MCF 10A (cell line): ENCODE measurements at regions not wholly inside any gene's neighbourhood (a gene's known extent, or its start where the extent isn't known, plus 50 kb on each side); places are given as distances from the start of the nearest gene placed in this dataset.
A peak's percentile ranks its signal among the peaks of the same experiment; 100 is the strongest.

Source experiments
- BruUV-seq: library from RNA; stranded (reverse); fragments of 400-500 nt; replicated peaks from 2 replicates; lab custom pipeline; 2021; lab: Mats Ljungman, UMichigan
- CTCF ChIA-PET: fragments of 300-600 bp; sonication (Branson Sonifier 250); formaldehyde crosslinking; extraction: SDS; loops from one replicate; lab custom pipeline; 2021; ENCODE audit warnings: antibody characterized with exemption, inconsistent platforms; lab: Yijun Ruan, JAX
- POLR2A ChIA-PET: fragments of 300-600, 350-650 bp; sonication (Branson Sonifier 250); formaldehyde crosslinking; extraction: SDS; loops from one replicate; lab custom pipeline; 2020; ENCODE audit warnings: antibody characterized with exemption, inconsistent platforms; lab: Yijun Ruan, JAX
- DNase-seq: peaks from one replicate; pipeline ENCODE4 v3.0.0-alpha.2; 2018; ENCODE audit not compliant: unreplicated experiment
- H3K27ac Mint-ChIP-seq: one replicate; pipeline ENCODE4 v1.8.0; 2022; ENCODE audit warnings: mild to moderate bottlenecking, low read depth, mixed read lengths; ENCODE audit not compliant: unreplicated experiment
- H3K27me3 Mint-ChIP-seq: one replicate; pipeline ENCODE4 v1.8.0; 2022; ENCODE audit warnings: mixed read lengths; ENCODE audit not compliant: insufficient read depth, unreplicated experiment
- H3K36me3 Mint-ChIP-seq: one replicate; pipeline ENCODE4 v1.8.0; 2022; ENCODE audit warnings: mild to moderate bottlenecking, moderate library complexity, mixed read lengths; ENCODE audit not compliant: insufficient read depth, unreplicated experiment
- H3K4me1 Mint-ChIP-seq: one replicate; pipeline ENCODE4 v1.8.0; 2022; ENCODE audit warnings: mixed read lengths; ENCODE audit not compliant: insufficient read depth, unreplicated experiment
- H3K4me3 Mint-ChIP-seq: one replicate; pipeline ENCODE4 v1.8.0; 2022; ENCODE audit warnings: mild to moderate bottlenecking, moderate library complexity, mixed read lengths; ENCODE audit not compliant: unreplicated experiment
- H3K9me3 Mint-ChIP-seq: one replicate; pipeline ENCODE4 v1.8.0; 2022; ENCODE audit warnings: mixed read lengths; ENCODE audit not compliant: unreplicated experiment
- intact Hi-C: fragments of 100-400 bp; cut with micrococcal nuclease; formaldehyde crosslinking; loops from 2 replicates; pipeline ENCODE4 v1.14.1; 2022
- TF ChIP-seq, protein P1 (sequence below): fragments of 200-600 bp; IDR thresholded peaks from one replicate; pipeline ENCODE4 v1.8.0; 2022; ENCODE audit warnings: antibody characterized with exemption, mild to moderate bottlenecking; ENCODE audit not compliant: unreplicated experiment

DNA sequence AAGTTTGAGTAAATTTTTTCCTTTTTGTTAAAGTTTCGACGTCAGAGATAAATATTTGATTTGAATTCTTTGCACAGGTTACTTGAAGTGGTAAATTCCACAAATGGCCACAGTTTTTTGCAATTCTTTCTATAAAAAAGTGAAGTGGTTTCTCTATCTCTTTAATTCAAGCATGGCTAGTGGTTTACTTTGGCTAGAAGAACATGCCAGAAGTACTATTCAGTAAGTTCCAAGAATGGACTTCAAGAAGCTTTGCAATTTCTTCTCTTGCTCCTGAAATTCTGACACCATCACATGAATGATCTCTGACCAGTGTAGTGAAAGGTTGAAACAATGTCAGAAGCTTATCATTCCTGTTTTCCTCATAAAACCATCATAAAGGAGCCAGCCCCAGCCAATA is 55.7 kb upstream of the RNPC3 start:
- no peak overlapping the region for H3K27ac Mint-ChIP-seq
- CTCF ChIA-PET = interaction anchor here (1.2 kb wide), 1 partner anchor 8 kb away, joined by 6 read pairs; no protein-coding TSS in a partner anchor
- H3K4me1 Mint-ChIP-seq = no peaks in the 10 kb centered on the region
- TF ChIP-seq, protein P1, sequence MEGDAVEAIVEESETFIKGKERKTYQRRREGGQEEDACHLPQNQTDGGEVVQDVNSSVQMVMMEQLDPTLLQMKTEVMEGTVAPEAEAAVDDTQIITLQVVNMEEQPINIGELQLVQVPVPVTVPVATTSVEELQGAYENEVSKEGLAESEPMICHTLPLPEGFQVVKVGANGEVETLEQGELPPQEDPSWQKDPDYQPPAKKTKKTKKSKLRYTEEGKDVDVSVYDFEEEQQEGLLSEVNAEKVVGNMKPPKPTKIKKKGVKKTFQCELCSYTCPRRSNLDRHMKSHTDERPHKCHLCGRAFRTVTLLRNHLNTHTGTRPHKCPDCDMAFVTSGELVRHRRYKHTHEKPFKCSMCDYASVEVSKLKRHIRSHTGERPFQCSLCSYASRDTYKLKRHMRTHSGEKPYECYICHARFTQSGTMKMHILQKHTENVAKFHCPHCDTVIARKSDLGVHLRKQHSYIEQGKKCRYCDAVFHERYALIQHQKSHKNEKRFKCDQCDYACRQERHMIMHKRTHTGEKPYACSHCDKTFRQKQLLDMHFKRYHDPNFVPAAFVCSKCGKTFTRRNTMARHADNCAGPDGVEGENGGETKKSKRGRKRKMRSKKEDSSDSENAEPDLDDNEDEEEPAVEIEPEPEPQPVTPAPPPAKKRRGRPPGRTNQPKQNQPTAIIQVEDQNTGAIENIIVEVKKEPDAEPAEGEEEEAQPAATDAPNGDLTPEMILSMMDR = no peak
- peaks cover 36% of the 10 kb centered on the region for H3K27me3 Mint-ChIP-seq
- no peak overlapping the region for H3K4me3 Mint-ChIP-seq
- POLR2A ChIA-PET = no interaction called here
- H3K36me3 Mint-ChIP-seq = no peaks in the 10 kb centered on the region
- H3K9me3 Mint-ChIP-seq = peaks cover 7% of the 10 kb centered on the region
- no TSS peak for BruUV-seq
- DNase-seq = no peak
- intact Hi-C loops = loop anchor here (10.0 kb wide), 2 partner anchors 495 to 1945 kb away; no protein-coding TSS in a partner anchor

DNA sequence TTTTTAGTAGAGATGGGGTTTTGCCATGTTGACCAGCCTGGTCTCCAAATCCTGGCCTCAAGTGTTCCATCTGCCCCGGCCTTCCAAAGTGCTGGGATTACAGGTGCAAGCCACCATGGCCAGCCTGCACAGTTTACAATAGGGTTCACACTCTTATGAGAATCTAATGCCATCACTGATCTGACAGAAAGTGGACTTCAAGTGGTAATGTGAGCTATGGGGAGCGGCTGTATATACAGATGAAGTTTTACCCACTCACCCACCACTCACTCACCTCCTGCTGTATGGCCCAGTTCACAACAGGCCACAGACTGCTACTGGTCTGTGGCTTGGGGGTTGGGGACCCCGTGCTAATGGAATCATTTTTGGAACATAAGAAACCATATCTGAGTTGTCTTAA is 58.4 kb upstream of the RNPC3 start:
- CTCF ChIA-PET = interaction anchor here (0.7 to 1.1 kb wide), 2 partner anchors 12 to 368 kb away, joined by 3 to 5 read pairs; no protein-coding TSS in a partner anchor
- POLR2A ChIA-PET = no interaction called here
- intact Hi-C loops = loop anchor here (10.0 kb wide), 2 partner anchors 492 to 1942 kb away; no protein-coding TSS in a partner anchor
- TF ChIP-seq, protein P1 = no peak
- H3K4me1 Mint-ChIP-seq = no peaks in the 10 kb centered on the region
- no peak overlapping the region for H3K27ac Mint-ChIP-seq
- DNase-seq = no peak
- no peak overlapping the region for H3K4me3 Mint-ChIP-seq
- H3K36me3 Mint-ChIP-seq = no peaks in the 10 kb centered on the region
- peaks cover 45% of the 10 kb centered on the region for H3K27me3 Mint-ChIP-seq
- BruUV-seq = no TSS peak
- H3K9me3 Mint-ChIP-seq = peaks cover 7% of the 10 kb centered on the region

DNA sequence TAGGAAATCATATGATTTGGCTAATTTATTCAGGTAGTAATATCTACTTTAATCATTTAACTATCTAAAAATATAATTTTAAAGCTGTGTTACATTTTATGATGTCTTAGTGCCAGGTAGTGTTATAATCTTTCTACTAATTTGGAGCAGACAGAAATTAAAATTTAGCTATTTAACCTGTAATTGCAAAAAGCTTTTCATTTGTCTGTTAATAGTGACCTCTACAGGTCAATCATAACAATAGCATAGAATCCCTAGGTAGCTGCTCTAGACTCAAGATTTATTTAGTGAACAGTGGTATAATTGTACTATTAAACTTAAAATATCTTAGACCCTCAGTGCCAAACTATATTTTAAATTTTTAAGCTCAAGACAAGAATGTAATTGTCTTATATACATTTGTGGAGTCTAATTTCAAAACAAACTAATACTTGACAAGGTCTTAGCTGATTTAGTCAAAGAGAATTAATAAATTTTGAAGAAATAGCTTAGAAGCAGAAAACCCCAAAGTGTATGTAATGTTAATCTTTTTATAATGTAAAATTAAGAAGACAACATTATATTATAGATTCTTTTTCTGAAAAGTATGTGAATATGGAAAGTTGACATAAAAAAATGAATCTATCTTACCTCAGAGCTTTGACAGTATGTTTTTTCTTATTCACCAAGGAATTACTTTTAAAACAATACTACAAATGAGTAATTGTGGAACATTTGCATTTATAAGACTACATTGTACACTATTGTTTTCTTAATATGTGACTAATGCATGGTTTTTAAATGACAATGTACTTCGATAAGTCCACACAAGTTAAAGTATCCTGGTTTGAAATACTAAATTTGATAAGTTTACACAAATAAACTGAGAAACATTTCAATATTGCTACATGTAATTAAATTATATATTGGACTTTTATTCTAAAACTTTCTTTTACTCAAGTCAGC is 64.1 kb upstream of the RNPC3 start:
- TF ChIP-seq, protein P1 = peak; percentile 59
- BruUV-seq = no TSS peak
- intact Hi-C loops = loop anchor here (1.0 to 10.0 kb wide), 3 partner anchors 355 to 1937 kb away; no protein-coding TSS in a partner anchor
- no peaks in the 10 kb centered on the region for H3K4me1 Mint-ChIP-seq
- no peak overlapping the region for H3K4me3 Mint-ChIP-seq
- peaks cover 13% of the 10 kb centered on the region for H3K27me3 Mint-ChIP-seq
- H3K9me3 Mint-ChIP-seq = no peaks in the 10 kb centered on the region
- ChIA-PET POLR2A (interaction anchor here (1.0 to 1.2 kb wide), 2 partner anchors 15 to 355 kb away, joined by 3 to 4 read pairs; no protein-coding TSS in a partner anchor), CTCF (interaction anchor here (0.6 to 2.0 kb wide), 19 partner anchors 9 to 1535 kb away, joined by 3 to 21 read pairs (median 4); partner anchors contain the start of gene COL11A1)
- H3K27ac Mint-ChIP-seq = no peak overlapping the region
- H3K36me3 Mint-ChIP-seq = no peaks in the 10 kb centered on the region
- DNase-seq = peak; percentile 26

DNA sequence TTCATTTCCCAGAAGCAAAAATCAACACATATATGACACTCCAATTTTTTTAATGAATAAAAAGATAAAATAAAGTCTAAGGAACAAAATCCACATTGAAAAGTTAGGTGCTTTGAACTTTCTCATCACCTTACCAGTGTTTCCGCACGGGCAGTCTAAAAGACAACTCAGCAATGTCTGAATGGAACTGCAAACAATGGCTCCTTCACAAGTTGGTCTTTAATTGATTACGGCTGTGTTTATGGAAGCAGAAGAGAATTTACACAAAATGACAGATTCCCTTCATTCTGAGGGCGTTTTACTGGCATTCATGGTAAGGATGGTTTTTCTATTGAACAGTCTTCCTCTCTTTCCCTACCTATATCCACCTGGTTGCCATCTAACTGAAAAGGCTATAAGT is 65.0 kb upstream of the RNPC3 start:
- Mint-ChIP-seq H3K4me3 (no peak overlapping the region), H3K27me3 (peaks cover 21% of the 10 kb centered on the region), H3K36me3 (no peaks in the 10 kb centered on the region), H3K27ac (no peak overlapping the region), H3K9me3 (no peaks in the 10 kb centered on the region), H3K4me1 (no peaks in the 10 kb centered on the region)
- ChIA-PET CTCF (interaction anchor here (0.7 to 2.0 kb wide), 9 partner anchors 9 to 490 kb away, joined by 3 to 21 read pairs (median 6); partner anchors contain the start of gene COL11A1), POLR2A (no interaction called here)
- DNase-seq = no peak
- intact Hi-C loops = loop anchor here (10.0 kb wide), 2 partner anchors 486 to 1936 kb away; no protein-coding TSS in a partner anchor
- TF ChIP-seq, protein P1 = no peak
- BruUV-seq = no TSS peak
